ENCODE measurements at regions not wholly inside any gene's neighbourhood (a gene's known extent, or its start where the extent isn't known, plus 50 kb on each side); places are given as distances from the start of the nearest gene placed in this dataset.

DNA sequence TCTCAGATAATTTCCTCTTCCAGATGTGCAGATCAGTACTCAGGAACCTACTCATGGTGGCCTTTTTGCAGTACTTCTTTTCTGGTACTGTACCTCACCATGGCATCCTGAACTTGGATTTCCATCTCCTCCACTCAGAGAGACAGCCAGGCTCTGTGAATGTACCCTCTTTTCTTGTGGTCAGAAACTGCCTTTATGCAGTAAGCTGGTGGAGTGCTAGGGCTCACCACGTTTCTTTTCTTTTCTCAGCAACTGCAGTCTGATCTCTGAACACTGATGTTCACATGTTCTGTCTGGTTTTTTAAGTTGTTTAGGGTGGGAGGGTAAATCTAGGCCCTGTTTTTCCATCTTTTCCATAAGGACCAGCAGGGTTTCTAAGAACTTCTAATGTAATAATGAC, 99.8 kb upstream of the NRXN3 start:
- TF ChIP-seq POLR2A (IDR thresholded peaks at IDR 0.05) (no peak), EP300 (IDR thresholded peaks at IDR 0.05) (no peak)
- TF ChIP-seq, protein P1, sequence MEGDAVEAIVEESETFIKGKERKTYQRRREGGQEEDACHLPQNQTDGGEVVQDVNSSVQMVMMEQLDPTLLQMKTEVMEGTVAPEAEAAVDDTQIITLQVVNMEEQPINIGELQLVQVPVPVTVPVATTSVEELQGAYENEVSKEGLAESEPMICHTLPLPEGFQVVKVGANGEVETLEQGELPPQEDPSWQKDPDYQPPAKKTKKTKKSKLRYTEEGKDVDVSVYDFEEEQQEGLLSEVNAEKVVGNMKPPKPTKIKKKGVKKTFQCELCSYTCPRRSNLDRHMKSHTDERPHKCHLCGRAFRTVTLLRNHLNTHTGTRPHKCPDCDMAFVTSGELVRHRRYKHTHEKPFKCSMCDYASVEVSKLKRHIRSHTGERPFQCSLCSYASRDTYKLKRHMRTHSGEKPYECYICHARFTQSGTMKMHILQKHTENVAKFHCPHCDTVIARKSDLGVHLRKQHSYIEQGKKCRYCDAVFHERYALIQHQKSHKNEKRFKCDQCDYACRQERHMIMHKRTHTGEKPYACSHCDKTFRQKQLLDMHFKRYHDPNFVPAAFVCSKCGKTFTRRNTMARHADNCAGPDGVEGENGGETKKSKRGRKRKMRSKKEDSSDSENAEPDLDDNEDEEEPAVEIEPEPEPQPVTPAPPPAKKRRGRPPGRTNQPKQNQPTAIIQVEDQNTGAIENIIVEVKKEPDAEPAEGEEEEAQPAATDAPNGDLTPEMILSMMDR (IDR thresholded peaks at IDR 0.05): no peak

Measured in suprapubic skin (tissue), 3 donors.